ENCODE measurements at regions not wholly inside any gene's neighbourhood (a gene's known extent, or its start where the extent isn't known, plus 50 kb on each side); places are given as distances from the start of the nearest gene placed in this dataset.

- no peak for TF ChIP-seq POLR2A (IDR thresholded peaks at IDR 0.05)
- TF ChIP-seq CTCF (IDR thresholded peaks at IDR 0.05), result no peak
Observed at GRCh38 chr4:58413849-58414248, 1303.7 kb upstream of the IGFBP7 start.
